HepG2 (cell line): ENCODE measurements at regions not wholly inside any gene's neighbourhood (a gene's known extent, or its start where the extent isn't known, plus 50 kb on each side); places are given as distances from the start of the nearest gene placed in this dataset.

ENCODE experiments used
- ATAC-seq: fragments of 200-7000 bp; cut with Tn5 transposase; 3 replicates; pipeline ENCODE4 v1.9.1; 2020; ENCODE audit warnings: mild to moderate bottlenecking, moderate library complexity
- BruUV-seq: library from RNA; stranded (reverse); fragments of 400-500 nt; replicated peaks from 2 replicates; lab custom pipeline; 2021; lab: Mats Ljungman, UMichigan
- CTCF ChIA-PET: fragments of 300-600 bp; formaldehyde crosslinking; extraction: SDS; loops from one replicate; lab custom pipeline; 2021; ENCODE audit warnings: low total read pairs, inconsistent platforms, low intra/inter-chr PET ratio; lab: Yijun Ruan, JAX
- POLR2A ChIA-PET: fragments of 350-600 bp; sonication (Branson Sonifier 250); formaldehyde crosslinking; loops from one replicate; lab custom pipeline; 2020; ENCODE audit warnings: antibody characterized with exemption, inconsistent platforms; lab: Yijun Ruan, JAX
- DNase-seq: peaks from one replicate; pipeline ENCODE4 v3.0.0-alpha.2; 2015; ENCODE audit warnings: low spot score
- FAIRE-seq: peaks from 3 replicates; lab custom pipeline; 2011; peaks lifted over from hg19 to GRCh38; lab: Jason Lieb, UNC
- H2AFZ ChIP-seq: one replicate; pipeline ENCODE4 v1.6.1; 2011; ENCODE audit warnings: low read length, inconsistent platforms
- H3K27ac ChIP-seq: fragments of 300-600 bp; 3 replicates; pipeline ENCODE4 v1.8.0; 2011; ENCODE audit warnings: mixed run types, mild to moderate bottlenecking, mixed read lengths, low read length, inconsistent platforms; ENCODE audit not compliant: insufficient read depth; ENCODE audit errors: extremely low read length
- H3K27me3 ChIP-seq, 2 experiments: fragments of 200-600 bp in 1 of 2; 2 replicates in 1 of 2; 3 replicates in 1 of 2; pipeline versions ENCODE4 v1.6.0 to v1.8.0; 2011; ENCODE audit warnings: low read length in 2 of 2, mild to moderate bottlenecking in 2 of 2, moderate library complexity in 2 of 2, inconsistent platforms in 1 of 2; ENCODE audit not compliant: insufficient read depth in 2 of 2, control insufficient read depth in 1 of 2
- H3K36me3 ChIP-seq, 2 experiments: fragments of 200-600 bp in 1 of 2; replicated peaks in 1 of 2; 2 replicates in 1 of 2; 3 replicates in 1 of 2; pipeline versions ENCODE4 v1.5.1 to v1.8.0; 2011; ENCODE audit warnings: low read length in 2 of 2, inconsistent platforms in 1 of 2; ENCODE audit not compliant: insufficient read depth in 2 of 2, control insufficient read depth in 1 of 2
- H3K4me1 ChIP-seq: 2 replicates; pipeline ENCODE4 v1.5.1; 2012; ENCODE audit warnings: low read length, inconsistent platforms; ENCODE audit not compliant: insufficient read depth
- H3K4me2 ChIP-seq: 2 replicates; pipeline ENCODE4 v1.6.0; 2011; ENCODE audit warnings: low read depth, low read length, inconsistent platforms
- H3K4me3 ChIP-seq, 3 experiments: fragments of 200-600 bp in 1 of 3; sonication (generic), shearing (Covaris generic) in 1 of 3; replicated peaks in 1 of 3; 2 replicates each; pipeline ENCODE4 v1.5.1; 2011 to 2016; ENCODE audit warnings: low read length in 3 of 3, inconsistent platforms in 2 of 3, low read depth in 2 of 3, mild to moderate bottlenecking in 2 of 3, control low read depth in 1 of 3, mixed read lengths in 1 of 3; ENCODE audit not compliant: insufficient read depth in 1 of 3
- H3K79me2 ChIP-seq: one replicate; pipeline ENCODE4 v1.6.1; 2011; ENCODE audit warnings: low read length, inconsistent platforms; ENCODE audit not compliant: insufficient read depth
- H3K9ac ChIP-seq: 2 replicates; pipeline ENCODE4 v1.6.0; 2011; ENCODE audit warnings: mild to moderate bottlenecking, low read depth, low read length, inconsistent platforms; ENCODE audit not compliant: insufficient read depth
- H3K9me3 ChIP-seq: 2 replicates; pipeline ENCODE4 v1.5.1; 2012; ENCODE audit warnings: mild to moderate bottlenecking, low read length
- H4K20me1 ChIP-seq: 2 replicates; pipeline ENCODE4 v1.6.0; 2011; ENCODE audit warnings: inconsistent platforms, mild to moderate bottlenecking, low read length, moderate library complexity; ENCODE audit not compliant: insufficient read depth
- AKAP8 ChIP-seq: sonication (generic); formaldehyde crosslinking; IDR thresholded peaks from 2 replicates; pipeline ENCODE4 v1.5.1; 2020; ENCODE audit warnings: mild to moderate bottlenecking, missing genetic modification reagents
- CBX2 ChIP-seq, 2 experiments: fragments of 200-600 bp in 1 of 2; sonication (generic); formaldehyde crosslinking in 1 of 2; IDR thresholded peaks; 2 replicates each; pipeline versions ENCODE4 v1.7.0 to v1.8.1; 2018 to 2022; ENCODE audit warnings: low read depth in 2 of 2, low read length in 1 of 2, mild to moderate bottlenecking in 1 of 2, missing genetic modification reagents in 1 of 2
- DPF2 ChIP-seq: sonication (generic); formaldehyde crosslinking; IDR thresholded peaks from 2 replicates; pipeline ENCODE4 v1.4.0; 2020; ENCODE audit warnings: mild to moderate bottlenecking, low read depth, missing genetic modification reagents, borderline replicate concordance
- GLI4 ChIP-seq: sonication (generic); formaldehyde crosslinking; IDR thresholded peaks from 2 replicates; pipeline ENCODE4 v1.5.1; 2020; ENCODE audit warnings: missing genetic modification reagents, mild to moderate bottlenecking, moderate library complexity, borderline replicate concordance
- HNF1B ChIP-seq: sonication (generic); formaldehyde crosslinking; IDR thresholded peaks from 2 replicates; pipeline ENCODE4 v1.5.1; 2020; ENCODE audit warnings: mild to moderate bottlenecking, moderate library complexity, missing genetic modification reagents
- MEF2D ChIP-seq: sonication (generic); formaldehyde crosslinking; IDR thresholded peaks from 2 replicates; pipeline ENCODE4 v1.5.1; 2020; ENCODE audit warnings: mild to moderate bottlenecking, missing genetic modification reagents
- PITX1 ChIP-seq: sonication (generic); formaldehyde crosslinking; IDR thresholded peaks from 2 replicates; pipeline ENCODE4 v1.5.1; 2020; ENCODE audit warnings: mild to moderate bottlenecking, missing genetic modification reagents
- RAD21 ChIP-seq: fragments of 450-650 bp; formaldehyde crosslinking; IDR thresholded peaks from 2 replicates; pipeline ENCODE4 v1.5.0; 2020; ENCODE audit warnings: mild to moderate bottlenecking
- RFX3 ChIP-seq: IDR thresholded peaks from 2 replicates; pipeline ENCODE4 v1.6.1; 2016; ENCODE audit warnings: missing biosample characterization, missing genetic modification reagents
- RXRA ChIP-seq: sonication (generic); formaldehyde crosslinking; IDR thresholded peaks from 2 replicates; pipeline ENCODE4 v1.5.1; 2020; ENCODE audit warnings: missing genetic modification reagents
- SIN3B ChIP-seq: fragments of 150-350 bp; IDR thresholded peaks from 2 replicates; pipeline ENCODE4 v1.6.1; 2014; ENCODE audit warnings: low read length
- SMC3 ChIP-seq: IDR thresholded peaks from 2 replicates; pipeline ENCODE4 v1.6.1; 2011; ENCODE audit warnings: low read length, improper control_type of control experiment
- SP2 ChIP-seq: sonication (generic); formaldehyde crosslinking; IDR thresholded peaks from 2 replicates; pipeline ENCODE4 v1.5.1; 2020; ENCODE audit warnings: mild to moderate bottlenecking, missing genetic modification reagents
- ZNF441 ChIP-seq: sonication (generic); formaldehyde crosslinking; IDR thresholded peaks from 2 replicates; pipeline ENCODE4 v1.7.0; 2021; ENCODE audit warnings: missing genetic modification reagents, borderline replicate concordance
- ZNF503 ChIP-seq: sonication (generic); formaldehyde crosslinking; IDR thresholded peaks from 2 replicates; pipeline ENCODE4 v1.4.0; 2020; ENCODE audit warnings: missing genetic modification reagents
- ZNF569 ChIP-seq: sonication (generic); formaldehyde crosslinking; IDR thresholded peaks from 2 replicates; pipeline ENCODE4 v1.5.0; 2020; ENCODE audit warnings: mild to moderate bottlenecking, missing genetic modification reagents, moderate library complexity, borderline replicate concordance
- ZNF709 ChIP-seq: sonication (generic); formaldehyde crosslinking; IDR thresholded peaks from 2 replicates; pipeline ENCODE4 v1.5.0; 2020; ENCODE audit warnings: mild to moderate bottlenecking, missing genetic modification reagents
- WGBS: methylation state at CpG from one replicate; pipeline ENCODE4 v1.1.6; 2017; ENCODE audit warnings: low lambda C conversion rate; 5-methylcytosine and 5-hydroxymethylcytosine counted together
- in situ Hi-C: cut with HindIII; loops from 2 replicates; pipeline ENCODE4 v1.10.0; 2017; ENCODE audit warnings: low pct_unique_long_range_greater_than_20kb; ENCODE audit not compliant: extremely low pct_ligation_motif_present
- intact Hi-C: fragments of 100-400 bp; cut with micrococcal nuclease; formaldehyde crosslinking; loops from one replicate; pipeline ENCODE4 v1.10.0; 2022; ENCODE audit not compliant: unreplicated experiment

- TF ChIP-seq PITX1, result no peak
- no peak for TF ChIP-seq AKAP8
- peak; percentile 63 for TF ChIP-seq RAD21 (CRISPR knock-in tag)
- TF ChIP-seq SMC3, result peak; percentile 73
- peak; percentile 33; the same call in 1 of the 2 replicates for TF ChIP-seq HNF1B (CRISPR knock-in tag)
These were observed 142.4 kb downstream of the PSAT1 start (continued) for GRCh38 chr9:78439190-78439865.

GRCh38 chr9:78439866-78440830 is 143.2 kb downstream of the PSAT1 start:
- Histone ChIP-seq H4K20me1 (no peaks in the 10 kb centered on the region), H3K9me3 (no peaks in the 10 kb centered on the region), H3K4me1 (no peaks in the 10 kb centered on the region), H3K36me3 (no peaks in the 10 kb centered on the region), H3K4me2 (no peak overlapping the region), H3K9ac (no peak overlapping the region), H3K27ac (no peak overlapping the region), H3K4me3 (no peak overlapping the region), H3K27me3 (no peaks in the 10 kb centered on the region; a peak in 1 of 5 replicates), H2AFZ (no peak overlapping the region), H3K79me2 (no peaks in the 10 kb centered on the region)
- 76% methylated on average over 10 of the region's 10 CpGs for WGBS
- CTCF ChIA-PET, result no interaction called here
- intact Hi-C loops, result loop anchor here (1.0 kb wide), 3 partner anchors 74 to 793 kb away; no protein-coding TSS in a partner anchor
- ATAC-seq (peak; percentile 29; the same call in 1 of the 3 replicates), FAIRE-seq (no peak), DNase-seq (no peak)
- in situ Hi-C loops, result no loop called here
- no TSS peak for BruUV-seq
- POLR2A ChIA-PET, result no interaction called here
- TF ChIP-seq ZNF441 (CRISPR knock-in tag), result no peak
- no peak for TF ChIP-seq CBX2 (IDR thresholded peaks at IDR 0.05; ENCODE audit: low read depth, low read length)
- no peak for TF ChIP-seq CBX2 (CRISPR knock-in tag; IDR thresholded peaks at IDR 0.05; ENCODE audit: low read depth)
- TF ChIP-seq RXRA (CRISPR knock-in tag), result no peak
- TF ChIP-seq MEF2D (CRISPR knock-in tag), result no peak
- no peak for TF ChIP-seq DPF2 (CRISPR knock-in tag)
- no peak for TF ChIP-seq GLI4
- TF ChIP-seq SP2 (CRISPR knock-in tag), result no peak
- no peak for TF ChIP-seq RFX3 (CRISPR knock-in tag)
- no peak for TF ChIP-seq ZNF503 (CRISPR knock-in tag)
- no peak for TF ChIP-seq SIN3B
- no peak for TF ChIP-seq ZNF709 (CRISPR knock-in tag)
- TF ChIP-seq ZNF569 (CRISPR knock-in tag), result no peak
